Sciatic nerve (tissue), 2 donors: ENCODE measurements at regions not wholly inside any gene's neighbourhood (a gene's known extent, or its start where the extent isn't known, plus 50 kb on each side); places are given as distances from the start of the nearest gene placed in this dataset.
"Not testable (repeated sequence)": the region's sequence is repeated elsewhere in the genome, so short reads cannot be mapped to it uniquely, and the experiment has no call there.

Source experiments
- ATAC-seq: fragments of 200-7000 bp; cut with Tn5 transposase; one replicate; pipeline ENCODE4 v1.9.1; 2020; ENCODE audit warnings: mild to moderate bottlenecking, moderate library complexity
- DNase-seq: peaks from one replicate; pipeline ENCODE4 v3.0.0-alpha.2; 2020; ENCODE audit warnings: low spot score
- intact Hi-C: fragments of 100-400 bp; cut with DNase I; formaldehyde crosslinking; loops from one replicate; pipeline ENCODE4 v1.14.2; 2022
- donor health status: DM: no; HTN: no; CAD: no.
- donor health status: DM: no; HTN: no; CAD: no.

DNA sequence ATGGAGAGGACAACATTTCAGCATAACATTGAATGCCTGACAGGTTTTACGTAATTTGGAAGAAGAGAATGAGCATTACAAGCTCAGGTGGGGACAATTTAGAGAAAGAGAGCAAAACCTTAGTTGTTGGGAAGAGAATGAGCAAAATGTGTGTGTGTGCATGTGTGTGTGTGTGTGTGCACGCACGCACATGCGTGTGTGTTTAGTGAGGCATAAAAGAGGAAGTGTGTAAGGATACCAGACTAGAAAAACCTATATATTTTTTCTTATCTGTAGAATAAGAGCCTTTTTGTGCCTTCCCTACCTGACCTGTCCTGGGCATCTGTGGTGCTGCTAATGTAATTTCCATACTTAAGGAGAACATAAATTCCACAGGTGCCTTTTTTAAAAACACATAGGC, 99.0 kb upstream of the PLXNA2 start:
- DNase-seq (no peak), ATAC-seq (no peak)
- intact Hi-C loops: no loop called here

DNA sequence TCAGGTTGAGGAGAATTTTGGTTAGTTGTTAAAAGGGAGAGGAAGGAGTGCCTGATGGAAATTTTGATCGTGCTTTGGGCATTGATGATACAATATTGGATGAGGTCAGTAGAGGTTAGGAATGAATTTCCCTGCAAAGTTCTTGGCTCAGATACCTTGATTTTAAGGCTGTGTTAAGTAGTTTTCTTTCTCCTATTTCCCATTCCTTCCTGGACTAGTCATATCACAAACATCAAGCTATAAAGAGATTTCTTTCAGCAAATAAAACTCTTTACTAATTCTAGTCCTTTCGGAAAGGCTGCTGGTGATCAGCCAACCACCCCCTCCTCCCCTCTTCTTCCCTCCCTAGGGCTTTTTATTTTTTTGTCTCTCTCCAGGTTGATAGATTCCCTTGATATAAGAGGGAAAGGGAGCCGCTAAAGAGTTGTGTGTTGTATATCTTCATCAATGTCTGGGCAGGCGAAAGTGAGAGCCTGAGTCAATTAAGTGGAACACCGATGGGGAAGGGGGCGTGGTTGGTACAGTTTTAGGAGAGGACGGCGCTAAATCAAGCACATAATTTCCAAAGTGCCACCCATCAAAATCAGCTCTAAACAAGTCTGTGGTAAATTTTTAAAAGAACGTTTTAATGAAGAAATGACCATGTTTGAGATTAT, 100.1 kb upstream of the PLXNA2 start:
- no peak for ATAC-seq
- DNase-seq: no peak
- intact Hi-C loops: no loop called here

GRCh38 chr1:208347191-208347590, 103.0 kb upstream of the PLXNA2 start:
- no peak for DNase-seq
- intact Hi-C loops: no loop called here

GRCh38 chr1:208349694-208350330, 105.6 kb upstream of the PLXNA2 start:
- ATAC-seq (no peak), DNase-seq (no peak)
- intact Hi-C loops: no loop called here

More at GRCh38 chr1:208347191-208347590, 103.0 kb upstream of the PLXNA2 start:
- no peak for ATAC-seq

GRCh38 chr1:208350815-208351214, 106.6 kb upstream of the PLXNA2 start:
- ATAC-seq (no peak), DNase-seq (no peak)
- intact Hi-C loops: no loop called here

- intact Hi-C loops: no loop called here
- ATAC-seq: no peak
- no peak for DNase-seq
Measured at GRCh38 chr1:208351838-208352237, 107.7 kb upstream of the PLXNA2 start.

- DNase-seq, ATAC-seq, intact Hi-C loops: not testable (repeated sequence)
Measured at GRCh38 chr1:208353797-208354196, 109.6 kb upstream of the PLXNA2 start.

DNA sequence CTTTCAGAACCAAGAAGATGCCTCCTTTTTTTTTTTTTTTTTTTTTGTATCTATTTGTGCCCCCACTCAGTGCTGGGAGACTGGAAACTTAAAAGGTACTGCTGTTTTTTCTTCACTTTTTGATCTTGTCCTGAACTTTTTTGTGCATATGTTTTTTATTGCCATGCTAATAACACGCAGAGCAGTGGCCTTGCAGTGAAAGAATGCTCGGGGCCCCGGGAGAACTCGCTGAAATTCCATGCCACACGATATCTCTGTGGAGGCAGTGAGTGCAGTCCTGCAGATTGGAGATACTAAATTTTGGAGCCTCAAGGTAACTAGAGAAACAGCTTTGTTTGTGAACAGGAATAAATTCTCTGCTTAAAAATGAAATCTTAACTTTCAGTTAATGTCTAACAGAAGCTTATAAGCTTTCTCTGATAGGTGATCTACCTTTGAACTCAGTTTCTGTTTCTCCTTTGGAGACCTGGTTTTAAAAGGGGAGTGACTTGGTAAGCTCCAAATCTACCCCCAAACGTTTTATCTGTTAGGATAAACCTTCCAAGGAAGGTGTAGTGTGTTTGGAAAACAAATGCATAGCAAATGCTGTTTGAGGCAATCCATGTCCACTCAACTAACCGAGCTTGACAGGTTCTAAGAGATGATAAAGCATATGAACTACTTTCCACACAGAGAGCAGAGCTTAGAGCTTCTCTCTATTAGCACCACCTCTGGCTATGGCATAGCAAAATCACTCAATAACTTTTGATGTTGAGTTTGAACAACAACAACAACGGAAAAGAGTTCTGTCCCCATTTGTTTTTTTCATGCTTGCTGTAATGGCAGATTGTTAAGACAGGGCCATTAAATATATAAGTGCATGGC, 113.7 kb upstream of the PLXNA2 start:
- ATAC-seq: no peak
- DNase-seq: no peak
- intact Hi-C loops: no loop called here

DNA sequence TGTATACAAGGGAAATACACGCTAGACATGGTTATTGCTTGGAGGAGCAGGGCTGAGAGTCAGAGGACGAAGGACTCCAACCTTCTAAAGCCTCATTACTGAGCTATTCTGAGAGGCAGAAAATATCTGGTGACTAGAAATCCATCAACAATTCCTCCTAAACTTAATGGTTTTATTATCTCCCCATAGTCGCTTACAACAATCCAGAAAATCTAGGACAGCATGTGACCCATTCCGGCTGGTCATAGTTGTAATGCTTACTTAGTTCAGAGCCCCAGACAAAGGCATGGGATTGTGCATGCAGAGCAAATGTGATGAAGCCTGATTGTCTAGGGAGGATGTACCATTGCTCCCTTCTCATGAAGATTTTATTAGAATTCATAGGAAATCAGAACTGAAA, 114.5 kb upstream of the PLXNA2 start:
- intact Hi-C loops: no loop called here
- DNase-seq: no peak
- no peak for ATAC-seq

GRCh38 chr1:208362011-208362410, 117.8 kb upstream of the PLXNA2 start:
- intact Hi-C loops: no loop called here
- no peak for ATAC-seq
- DNase-seq: no peak

DNA sequence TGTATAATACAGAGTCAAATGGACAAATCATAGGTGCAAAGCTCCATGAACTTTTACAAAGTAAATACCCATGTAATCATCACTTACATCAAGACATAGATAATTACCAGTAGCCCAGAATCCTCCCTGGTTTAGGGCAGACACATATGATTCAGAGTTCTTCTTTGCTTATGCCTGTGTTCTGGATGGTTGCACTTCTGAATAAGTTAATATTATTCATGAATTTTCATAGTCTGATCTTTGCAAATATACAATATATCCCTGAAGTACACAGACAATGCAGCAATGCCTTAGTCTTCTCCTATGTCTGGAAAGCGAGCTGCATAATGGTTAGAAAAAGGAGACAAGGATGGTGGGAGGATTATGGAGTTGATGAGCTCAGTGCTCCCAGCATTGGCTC, 122.4 kb upstream of the PLXNA2 start:
- no peak for ATAC-seq
- intact Hi-C loops: no loop called here

DNA sequence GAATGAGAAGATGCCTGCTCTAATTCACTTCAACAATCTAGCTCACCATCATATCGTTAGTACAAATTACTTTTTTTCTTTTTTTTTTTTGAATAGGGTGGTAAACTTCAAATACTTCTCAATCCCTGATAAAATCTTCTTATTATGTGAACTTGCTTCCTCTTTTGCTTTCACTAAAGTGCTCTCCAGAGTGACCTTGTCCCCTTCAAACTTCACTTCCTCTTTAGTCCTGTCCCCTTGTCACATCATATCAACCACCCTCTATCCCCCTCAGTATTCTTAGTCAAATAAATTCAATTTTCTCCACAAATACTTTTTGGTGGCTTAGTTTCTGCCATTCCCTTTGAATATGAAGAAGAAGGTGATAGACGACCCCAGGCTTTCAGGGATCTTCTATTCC, 124.9 kb upstream of the PLXNA2 start:
- no peak for ATAC-seq
- intact Hi-C loops: no loop called here
- DNase-seq: no peak

More for the DNA sequence above, 122.4 kb upstream of the PLXNA2 start:
- no peak for DNase-seq

DNA sequence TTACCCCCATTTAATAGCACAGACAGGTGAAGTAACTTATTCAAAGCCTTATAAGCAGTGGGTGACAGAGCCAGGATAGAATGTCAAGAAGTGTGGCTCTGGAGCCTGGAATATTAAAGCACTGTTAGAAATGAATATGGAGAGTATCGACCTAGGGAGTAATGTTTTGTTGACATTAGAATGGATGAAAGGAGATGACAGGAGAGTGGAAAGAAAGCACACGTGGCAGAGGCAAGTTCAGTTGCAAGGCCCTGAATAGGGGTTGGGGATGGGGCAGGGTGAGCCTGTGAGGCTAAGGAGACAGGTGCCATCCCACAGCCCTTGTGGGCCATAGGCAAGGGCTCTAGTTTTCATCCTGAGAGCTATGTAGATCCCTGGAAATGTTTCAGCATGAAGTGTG, 125.5 kb upstream of the PLXNA2 start:
- no peak for ATAC-seq
- intact Hi-C loops: no loop called here
- no peak for DNase-seq

GRCh38 chr1:208374391-208374941, 130.3 kb upstream of the PLXNA2 start:
- intact Hi-C loops: no loop called here
- no peak for ATAC-seq
- no peak for DNase-seq

- DNase-seq (no peak), ATAC-seq (no peak)
- intact Hi-C loops: no loop called here
Measured at GRCh38 chr1:208381481-208381880, 137.3 kb upstream of the PLXNA2 start.

DNA sequence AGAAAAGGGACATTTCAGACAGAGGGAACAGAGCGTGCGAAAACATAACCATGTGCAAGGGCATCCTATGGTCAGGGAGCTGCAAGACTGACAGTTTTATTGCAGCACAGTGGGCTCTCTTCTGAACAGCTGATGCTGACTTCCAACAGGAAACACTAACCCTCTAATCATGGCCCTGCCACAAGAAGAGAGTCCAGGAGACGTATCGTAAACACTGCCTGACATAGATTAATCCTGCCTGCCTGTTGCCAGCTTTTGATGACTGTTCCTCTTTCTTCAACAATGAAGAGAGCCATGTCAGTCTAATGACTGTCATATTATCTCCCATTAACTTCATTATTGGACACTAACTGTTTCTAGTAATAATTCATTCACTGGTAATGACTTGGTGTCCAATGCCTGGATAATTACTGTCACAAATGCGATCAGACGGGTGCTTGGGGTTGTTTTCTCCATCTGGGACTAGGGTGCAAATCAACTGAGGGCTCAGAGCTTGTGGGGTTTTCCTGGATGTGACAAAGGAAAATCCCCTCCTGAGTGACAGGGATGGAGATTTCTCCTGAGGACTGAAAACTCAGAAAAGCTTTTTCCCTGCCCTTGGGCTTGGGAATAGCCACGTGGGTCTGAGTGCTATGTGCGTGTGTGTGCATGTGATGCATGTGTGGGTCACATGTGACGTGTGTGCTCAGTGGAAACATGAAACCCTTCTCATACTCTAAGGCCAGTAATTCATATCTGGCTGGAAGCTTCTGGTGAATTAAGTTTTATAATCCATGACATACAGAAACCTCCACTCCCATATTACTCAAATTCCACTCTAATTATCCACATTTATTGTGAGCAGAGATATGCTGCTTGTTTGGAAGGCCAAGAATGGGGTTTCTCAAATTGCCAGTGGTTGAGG, 144.0 kb upstream of the PLXNA2 start:
- DNase-seq (no peak), ATAC-seq (no peak)
- intact Hi-C loops: no loop called here

- intact Hi-C loops: no loop called here
- DNase-seq (no peak), ATAC-seq (no peak)
Measured at GRCh38 chr1:208393416-208393815, 149.2 kb upstream of the PLXNA2 start.

DNA sequence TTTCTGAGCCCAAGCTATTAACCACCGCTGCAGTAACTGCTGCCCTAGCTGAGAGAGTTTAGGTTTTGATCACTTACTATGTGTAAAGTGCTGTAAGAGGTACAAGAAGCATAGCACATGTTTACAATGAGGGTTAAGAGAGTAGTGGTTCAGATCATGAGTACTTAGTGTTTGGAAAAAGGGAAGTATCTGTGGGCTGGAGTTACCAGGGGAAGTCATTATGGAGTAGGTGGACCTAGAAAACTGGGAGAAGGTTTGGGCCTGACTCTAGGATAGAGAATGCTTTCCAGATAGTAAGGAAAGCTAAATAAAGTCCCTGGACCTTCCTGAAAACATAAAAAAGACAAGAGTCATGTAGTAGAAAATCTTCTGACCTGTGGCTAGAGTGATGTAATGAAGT, 149.6 kb upstream of the PLXNA2 start:
- DNase-seq (no peak), ATAC-seq (no peak)
- intact Hi-C loops: no loop called here

DNA sequence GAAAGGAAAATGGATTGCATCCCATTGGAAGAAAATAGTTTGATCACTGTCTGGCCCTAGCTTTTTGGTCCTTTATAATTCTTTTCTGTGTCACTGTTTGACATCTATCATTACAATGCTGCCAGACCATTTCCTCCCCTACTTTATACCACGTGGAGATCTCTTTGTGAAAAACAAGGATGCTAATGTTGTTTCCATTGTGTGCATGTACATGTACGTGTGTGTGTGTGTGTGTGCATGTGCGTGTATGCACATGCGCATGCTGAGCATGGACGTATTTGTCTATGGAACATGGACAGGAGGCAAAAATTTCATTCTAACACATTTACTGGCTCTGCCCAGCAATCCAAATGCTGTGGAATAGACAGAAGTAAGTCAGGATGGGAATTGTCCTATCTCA, 153.1 kb upstream of the PLXNA2 start:
- ATAC-seq (no peak), DNase-seq (no peak)
- intact Hi-C loops: no loop called here
